GM12878 (cell line): ENCODE measurements at regions not wholly inside any gene's neighbourhood (a gene's known extent, or its start where the extent isn't known, plus 50 kb on each side); places are given as distances from the start of the nearest gene placed in this dataset.

Experiments used
- MYC ChIP-seq: IDR thresholded peaks from 2 replicates; pipeline ENCODE4 v1.6.1; 2011; ENCODE audit warnings: mild to moderate bottlenecking, low read length, moderate library complexity, inconsistent platforms; ENCODE audit not compliant: insufficient read depth, insufficient replicate concordance, insufficient read length, severe bottlenecking
- POLR2AphosphoS5 ChIP-seq: IDR thresholded peaks from 2 replicates; pipeline ENCODE4 v1.6.1; 2011; ENCODE audit warnings: mild to moderate bottlenecking, low read length, inconsistent platforms
- SREBF1 ChIP-seq: IDR thresholded peaks from 2 replicates; pipeline ENCODE4 v1.6.1; 2012; ENCODE audit warnings: mild to moderate bottlenecking, low read length
- TF ChIP-seq, protein P1 (sequence below): IDR thresholded peaks from 2 replicates; pipeline ENCODE4 v1.6.1; 2012; ENCODE audit warnings: low read length, inconsistent platforms

DNA sequence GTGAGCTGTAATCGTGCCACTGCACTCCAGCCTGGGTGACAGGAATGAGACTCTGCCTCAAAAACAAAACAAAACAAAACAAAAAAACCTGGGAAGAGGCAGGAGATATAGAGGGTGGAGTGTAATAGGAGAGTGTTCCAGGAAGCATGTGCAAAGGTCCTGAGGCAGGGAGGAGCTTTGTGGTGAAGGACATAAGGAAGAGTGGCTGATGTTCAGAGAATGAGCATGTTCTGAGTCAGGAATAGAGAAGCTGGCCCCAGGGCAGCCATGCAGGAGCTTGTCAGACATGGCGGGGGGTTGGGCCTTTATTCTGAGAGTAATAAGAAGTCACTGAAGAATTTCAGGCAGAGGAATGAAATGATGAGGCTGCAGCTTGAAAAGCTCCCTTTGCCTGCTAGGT, 337.0 kb downstream of the CDH26 start:
- TF ChIP-seq MYC (no peak), POLR2AphosphoS5 (no peak), SREBF1 (no peak)
- TF ChIP-seq, protein P1, sequence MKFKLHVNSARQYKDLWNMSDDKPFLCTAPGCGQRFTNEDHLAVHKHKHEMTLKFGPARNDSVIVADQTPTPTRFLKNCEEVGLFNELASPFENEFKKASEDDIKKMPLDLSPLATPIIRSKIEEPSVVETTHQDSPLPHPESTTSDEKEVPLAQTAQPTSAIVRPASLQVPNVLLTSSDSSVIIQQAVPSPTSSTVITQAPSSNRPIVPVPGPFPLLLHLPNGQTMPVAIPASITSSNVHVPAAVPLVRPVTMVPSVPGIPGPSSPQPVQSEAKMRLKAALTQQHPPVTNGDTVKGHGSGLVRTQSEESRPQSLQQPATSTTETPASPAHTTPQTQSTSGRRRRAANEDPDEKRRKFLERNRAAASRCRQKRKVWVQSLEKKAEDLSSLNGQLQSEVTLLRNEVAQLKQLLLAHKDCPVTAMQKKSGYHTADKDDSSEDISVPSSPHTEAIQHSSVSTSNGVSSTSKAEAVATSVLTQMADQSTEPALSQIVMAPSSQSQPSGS = no peak
